ENCODE measurements at regions not wholly inside any gene's neighbourhood (a gene's known extent, or its start where the extent isn't known, plus 50 kb on each side); places are given as distances from the start of the nearest gene placed in this dataset.

GRCh38 chr9:81499021-81499454 lies 190.3 kb downstream of the TLE1 start:
- Histone ChIP-seq H3K79me1 (ENCODE audit: low read depth, low read length) (no peaks in the 10 kb centered on the region), H2BK20ac (ENCODE audit: low read length) (no peak overlapping the region), H2BK12ac (ENCODE audit: low read depth, low read length) (no peak overlapping the region), H3K9me3 (ENCODE audit: insufficient read depth in 2 of 2, low read depth in 1 of 2, low read length in 1 of 2) (no peaks in the 10 kb centered on the region), H4K91ac (replicated peaks; ENCODE audit: insufficient read length, low read length) (no peak overlapping the region), H3K9ac (replicated peaks in 1 of 4; ENCODE audit: extremely low read depth in 1 of 4, low read depth in 3 of 4, low read length in 3 of 4) (no peak overlapping the region), H2AK5ac (ENCODE audit: low read depth, low read length) (no peak overlapping the region), H3K23me2 (ENCODE audit: low read depth, low read length) (no peaks in the 10 kb centered on the region), H2BK5ac (ENCODE audit: low read depth, low read length) (no peak overlapping the region), H3K4me1 (replicated peaks in 1 of 4; ENCODE audit: control insufficient read depth in 3 of 4, insufficient read depth in 4 of 4, low read length in 3 of 4) (no peaks in the 10 kb centered on the region), H3K27me3 (replicated peaks in 1 of 4; ENCODE audit: control insufficient read depth in 3 of 4, extremely low read depth in 1 of 4, insufficient read depth in 3 of 4, low read length in 3 of 4) (no peaks in the 10 kb centered on the region), H3K23ac (ENCODE audit: insufficient read length) (no peak overlapping the region), H2BK120ac (replicated peaks; ENCODE audit: low read depth, low read length) (no peak overlapping the region), H3K56ac (replicated peaks; ENCODE audit: insufficient read length, low read depth, low read length) (no peak overlapping the region), H3K18ac (ENCODE audit: extremely low read depth, low read length) (no peak overlapping the region), H4K8ac (ENCODE audit: extremely low read depth, insufficient read depth, low read length) (no peak overlapping the region), H3K4me2 (ENCODE audit: insufficient read depth in 1 of 2, low read depth in 2 of 2, low read length in 2 of 2) (no peak overlapping the region), H2AFZ (ENCODE audit: low read length) (no peak overlapping the region), H3K4me3 (ENCODE audit: extremely low read depth in 1 of 4, insufficient read depth in 2 of 4, low read depth in 3 of 4, low read length in 4 of 4) (no peak overlapping the region), H3K4ac (replicated peaks; ENCODE audit: insufficient read length, low read depth, low read length) (no peak overlapping the region), H4K5ac (ENCODE audit: insufficient read length, low read depth, low read length) (no peak overlapping the region), H3K36me3 (ENCODE audit: control insufficient read depth in 2 of 4, insufficient read depth in 4 of 4, low read length in 3 of 4) (no peaks in the 10 kb centered on the region), H4K20me1 (replicated peaks in 1 of 2; ENCODE audit: control insufficient read depth in 1 of 2, insufficient read depth in 2 of 2, low read length in 2 of 2) (no peaks in the 10 kb centered on the region), H3K79me2 (ENCODE audit: control insufficient read depth in 1 of 2, insufficient read depth in 2 of 2, low read length in 2 of 2) (no peaks in the 10 kb centered on the region), H3K14ac (ENCODE audit: insufficient read length) (no peak overlapping the region), H3K27ac (ENCODE audit: low read depth, low read length) (no peak overlapping the region), H2BK15ac (ENCODE audit: low read length) (no peak overlapping the region)
- ChIA-PET POLR2A (ENCODE audit: partially characterized antibody) (no interaction called here), CTCF (ENCODE audit: partially characterized antibody) (no interaction called here)
- TF ChIP-seq YY1 (IDR thresholded peaks at IDR 0.05; ENCODE audit: low read depth, low read length) (no peak), ATF3 (IDR thresholded peaks at IDR 0.05; ENCODE audit: insufficient read depth, low read depth, low read length) (no peak), SIX5 (IDR thresholded peaks at IDR 0.05; ENCODE audit: low read depth, low read length) (no peak), POU5F1 (IDR thresholded peaks at IDR 0.05; ENCODE audit: low read depth, low read length) (no peak), RXRA (IDR thresholded peaks at IDR 0.05; ENCODE audit: insufficient read depth, low read depth, low read length) (no peak), SP2 (IDR thresholded peaks at IDR 0.05; ENCODE audit: low read length) (no peak), FOSL1 (IDR thresholded peaks at IDR 0.05; ENCODE audit: insufficient read depth, low read depth, low read length) (no peak), EZH2 (IDR thresholded peaks at IDR 0.05; ENCODE audit: low read depth, low read length, severe bottlenecking) (no peak), SIRT6 (IDR thresholded peaks at IDR 0.05; ENCODE audit: low read length) (no peak), TCF12 (IDR thresholded peaks at IDR 0.05; ENCODE audit: low read depth, low read length) (no peak), POLR2A (IDR thresholded peaks at IDR 0.05; ENCODE audit: control extremely low read depth in 1 of 2, low read depth in 2 of 2, low read length in 2 of 2) (no peak)
- DNase-seq (ENCODE audit: low read depth in 1 of 2, low spot score in 2 of 2) (no peak), FAIRE-seq (no peak)
- 72% methylated on average over 6 of the region's 6 CpGs; no CpG with 5 or more reads in 1 of the 2 experiments for WGBS, 2 experiments (ENCODE audit: extremely low coverage in 1 of 2, insufficient coverage in 1 of 2, insufficient read length in 1 of 2, insufficient replicate concordance in 2 of 2, low coverage in 1 of 2, low lambda C conversion rate in 2 of 2, missing lambda C conversion rate in 1 of 2)
